ENCODE measurements at regions not wholly inside any gene's neighbourhood (a gene's known extent, or its start where the extent isn't known, plus 50 kb on each side); places are given as distances from the start of the nearest gene placed in this dataset.
"Not testable (repeated sequence)": the region's sequence is repeated elsewhere in the genome, so short reads cannot be mapped to it uniquely, and the experiment has no call there.

GRCh38 chr1:56147034-56147433 is 432.3 kb downstream of the PLPP3 start:
- DNase-seq = no peak

GRCh38 chr1:56146449-56146848 is 432.9 kb downstream of the PLPP3 start:
- DNase-seq = no peak

DNA sequence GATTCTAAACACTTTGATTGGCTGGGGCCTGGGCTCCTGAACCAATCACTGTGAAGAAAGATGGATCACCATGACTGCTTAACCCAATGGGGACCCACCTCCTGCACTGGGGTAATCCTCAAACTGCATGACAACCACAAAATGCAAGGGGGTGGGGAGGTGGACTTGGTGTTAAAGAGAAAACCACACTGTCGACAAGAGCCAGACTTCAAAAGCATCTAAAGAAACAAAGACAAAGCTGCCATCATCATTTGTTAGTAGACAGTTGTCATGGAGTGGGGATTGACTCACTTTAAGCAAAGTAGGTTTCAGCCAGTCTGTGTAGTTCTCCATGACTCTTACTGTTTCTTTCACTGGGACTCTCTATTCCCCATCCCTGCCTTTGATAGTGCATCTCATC is 433.8 kb downstream of the PLPP3 start:
- DNase-seq = no peak

- no peak for DNase-seq
Measured at GRCh38 chr1:56142301-56142700, 437.1 kb downstream of the PLPP3 start.

- no peak for DNase-seq
Measured at GRCh38 chr1:56139836-56140235, 439.5 kb downstream of the PLPP3 start.

GRCh38 chr1:56137521-56138505 is 441.6 kb downstream of the PLPP3 start:
- DNase-seq = no peak

- no peak for DNase-seq
Measured at GRCh38 chr1:56137090-56137489, 442.3 kb downstream of the PLPP3 start.

DNA sequence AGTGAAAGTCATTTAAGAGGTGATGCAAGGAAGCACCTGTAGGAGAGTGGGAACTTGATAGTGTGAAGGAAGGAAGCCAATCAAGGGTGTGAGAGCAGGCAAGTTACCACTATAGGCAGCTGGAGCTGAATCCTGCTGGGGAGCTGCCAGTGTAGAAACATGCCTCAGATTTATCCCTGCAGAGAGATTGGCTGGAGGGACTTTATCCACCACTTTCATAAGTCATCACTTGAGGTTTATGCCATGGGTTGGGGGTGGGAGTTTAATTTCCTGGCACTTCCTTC is 443.6 kb downstream of the PLPP3 start:
- no peak for DNase-seq

DNA sequence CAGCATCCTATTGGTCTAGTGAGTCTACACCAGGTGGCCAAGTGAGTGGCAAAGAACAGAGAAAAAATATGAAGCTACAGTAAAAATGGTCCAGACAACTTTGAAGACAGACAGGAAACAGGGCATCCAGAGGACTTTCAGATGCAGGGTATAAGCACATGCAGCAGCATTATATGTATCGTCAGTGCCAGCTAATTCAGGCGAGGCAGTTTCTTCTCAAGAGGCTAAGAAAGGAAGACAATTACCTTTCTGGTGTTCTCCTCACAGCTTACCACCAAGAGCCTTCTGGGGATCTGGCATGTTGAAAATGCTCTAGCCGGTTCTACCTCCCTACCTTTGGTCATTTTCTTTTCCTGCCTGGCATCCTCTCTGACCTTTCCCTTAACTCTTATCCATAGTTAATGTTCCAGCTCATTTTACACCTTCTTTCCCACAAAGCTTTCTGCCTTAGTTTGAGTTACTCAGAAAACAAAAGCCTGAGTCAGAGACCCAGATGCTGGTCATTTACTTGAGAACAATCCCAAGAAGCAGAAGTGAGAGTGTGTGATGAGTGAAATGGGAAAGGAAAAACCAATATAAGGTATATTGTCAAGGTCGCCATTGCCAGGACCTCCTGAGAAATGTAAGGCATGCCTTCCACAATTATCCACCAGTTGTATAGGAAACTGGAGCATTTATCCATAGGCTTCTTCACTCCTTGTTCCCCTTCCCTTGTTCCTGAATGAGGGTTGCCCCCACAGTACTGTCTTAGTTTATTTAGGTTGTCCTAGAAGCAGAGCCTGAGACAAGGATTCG is 444.1 kb downstream of the PLPP3 start:
- DNase-seq = no peak

DNA sequence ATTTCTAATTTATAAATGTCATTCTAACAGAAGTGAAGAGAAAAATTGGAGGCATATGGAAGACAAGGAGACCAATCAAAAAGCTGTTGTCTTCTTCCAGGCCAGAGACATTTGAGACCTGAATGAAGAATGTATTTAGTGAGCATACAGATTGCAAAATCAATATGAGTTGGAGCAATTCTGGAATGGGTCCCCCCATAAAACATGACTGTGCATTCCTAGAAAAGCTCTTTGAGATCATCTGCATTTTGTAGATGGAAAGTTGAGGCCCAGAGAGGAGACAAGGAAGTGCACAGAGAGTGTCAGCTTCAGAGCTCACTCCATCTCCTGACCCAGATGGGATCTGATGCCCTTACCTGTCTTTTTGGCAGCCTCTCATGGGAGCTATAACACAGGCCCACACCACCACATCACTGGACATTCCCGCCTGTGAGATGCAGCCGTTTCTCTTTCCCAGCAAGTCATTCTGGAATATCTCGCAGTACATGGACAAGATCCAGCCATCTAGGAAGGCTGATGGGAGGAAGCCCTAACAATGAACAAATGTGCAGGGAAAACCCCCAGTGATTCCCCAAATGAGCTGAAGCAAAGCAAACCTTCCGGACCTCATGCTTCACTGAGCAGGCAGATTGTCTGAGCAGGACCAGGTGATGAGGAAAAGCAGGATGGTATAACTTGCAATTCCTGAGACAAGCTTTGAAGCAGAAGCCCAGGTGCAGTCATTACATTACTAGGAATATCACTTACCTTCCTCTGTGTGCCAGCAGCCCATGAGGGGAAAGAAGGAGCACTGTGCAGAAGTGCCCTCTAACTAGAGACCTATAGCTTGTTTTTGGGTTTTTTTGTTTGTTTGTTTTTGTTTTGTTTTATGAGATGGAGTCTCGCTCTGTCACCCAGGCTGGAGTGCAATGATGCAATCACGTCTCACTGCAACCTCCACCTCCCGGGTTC is 445.6 kb downstream of the PLPP3 start:
- no peak for DNase-seq

DNA sequence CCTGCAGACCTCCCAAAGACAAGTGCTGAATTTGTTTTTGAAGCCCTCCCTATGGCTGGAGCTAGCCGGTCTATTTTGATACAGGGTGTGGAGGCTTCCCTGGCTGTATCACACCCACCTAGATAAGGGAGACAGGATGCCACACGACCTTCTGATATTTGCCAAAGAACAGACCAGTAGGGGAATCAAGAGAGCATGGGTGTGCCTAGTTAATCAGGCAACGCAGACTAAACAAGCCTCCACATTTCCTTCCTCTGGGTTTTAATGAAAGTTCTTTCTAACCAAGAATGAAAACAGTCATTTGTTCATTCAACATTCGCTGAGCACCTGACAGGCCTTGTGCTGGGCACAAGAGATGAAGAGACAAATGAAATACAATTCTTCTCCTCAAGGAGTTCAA is 446.8 kb downstream of the PLPP3 start:
- DNase-seq = no peak

- no peak for DNase-seq
Measured at GRCh38 chr1:56129837-56130236, 449.5 kb downstream of the PLPP3 start.

DNA sequence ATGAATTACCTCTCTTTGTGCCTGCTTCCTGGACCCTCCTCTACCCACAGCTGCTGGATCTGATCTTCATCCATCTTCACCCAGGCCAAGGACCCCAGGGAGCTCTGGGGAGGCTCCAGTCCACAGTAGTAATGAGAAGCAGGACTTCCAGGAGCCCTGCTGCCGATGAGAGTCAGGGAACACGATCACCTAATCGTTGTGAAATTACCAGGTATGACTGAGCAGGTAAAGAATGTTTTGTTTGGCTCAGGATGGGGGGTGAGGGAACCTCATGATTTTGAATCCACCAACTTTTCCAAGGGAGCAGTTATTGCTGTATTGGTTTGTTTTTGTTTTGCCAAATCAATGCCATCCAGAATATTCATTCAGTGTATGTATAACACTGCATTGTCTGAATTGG is 454.0 kb downstream of the PLPP3 start:
- no peak for DNase-seq

DNA sequence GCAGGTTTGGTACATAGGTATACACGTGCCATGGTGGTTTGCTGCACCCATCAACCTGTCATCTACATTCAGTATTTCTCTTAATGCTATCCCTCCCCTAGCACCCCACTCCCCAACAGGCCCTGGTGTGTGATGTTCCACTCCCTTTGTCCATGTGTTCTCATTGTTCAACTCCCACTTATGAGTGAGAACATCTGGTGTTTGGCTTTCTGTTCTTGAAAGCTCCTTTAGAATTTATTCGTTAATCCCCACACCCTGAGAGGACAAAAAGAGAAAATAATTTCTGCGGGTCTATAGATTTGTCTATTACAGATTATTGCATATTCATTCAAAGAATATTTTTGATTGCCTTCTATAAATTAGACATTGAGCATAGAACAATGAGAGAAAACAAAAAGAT is 455.5 kb downstream of the PLPP3 start:
- DNase-seq = no peak

GRCh38 chr1:56123421-56123820 is 455.9 kb downstream of the PLPP3 start:
- no peak for DNase-seq

- no peak for DNase-seq
Measured at GRCh38 chr1:56120021-56120420, 459.3 kb downstream of the PLPP3 start.

DNA sequence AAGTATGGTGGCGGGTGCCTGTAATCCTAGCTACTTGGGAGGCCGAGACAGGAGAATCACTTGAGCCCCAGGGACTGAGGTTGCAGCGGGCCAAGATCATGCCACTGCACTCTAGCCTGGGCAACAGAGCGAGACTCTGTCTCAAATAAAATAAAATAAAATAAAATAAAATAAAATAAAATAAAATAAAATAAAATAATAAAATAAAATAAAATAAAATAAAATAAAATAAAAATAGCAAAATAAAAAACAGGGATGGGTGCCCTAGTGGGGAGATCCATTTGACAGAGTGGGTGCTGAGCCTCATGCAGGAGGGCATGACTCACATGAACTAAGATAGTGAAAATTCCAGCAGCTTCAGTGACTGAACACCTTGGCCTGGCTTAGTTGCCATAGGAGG is 460.7 kb downstream of the PLPP3 start:
- not testable (repeated sequence) for DNase-seq

DNA sequence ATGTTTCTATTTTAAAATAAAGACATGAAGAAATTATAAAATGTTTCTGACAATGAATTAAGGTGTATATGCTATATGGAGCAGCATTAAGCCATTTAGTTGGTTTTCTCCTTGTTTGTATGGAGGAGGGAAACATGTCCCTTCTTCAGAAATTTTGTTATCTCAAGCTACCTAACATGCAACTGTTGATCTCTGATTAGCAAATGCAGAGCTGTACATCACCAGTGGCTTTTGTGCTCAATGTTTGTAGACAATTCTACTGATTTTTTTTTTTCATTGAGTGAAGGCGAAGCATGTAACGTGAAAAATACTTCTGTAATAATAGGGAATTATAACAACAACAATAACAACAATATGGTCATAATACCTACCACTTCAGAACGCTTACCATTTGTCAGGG is 463.7 kb downstream of the PLPP3 start:
- DNase-seq = no peak

DNA sequence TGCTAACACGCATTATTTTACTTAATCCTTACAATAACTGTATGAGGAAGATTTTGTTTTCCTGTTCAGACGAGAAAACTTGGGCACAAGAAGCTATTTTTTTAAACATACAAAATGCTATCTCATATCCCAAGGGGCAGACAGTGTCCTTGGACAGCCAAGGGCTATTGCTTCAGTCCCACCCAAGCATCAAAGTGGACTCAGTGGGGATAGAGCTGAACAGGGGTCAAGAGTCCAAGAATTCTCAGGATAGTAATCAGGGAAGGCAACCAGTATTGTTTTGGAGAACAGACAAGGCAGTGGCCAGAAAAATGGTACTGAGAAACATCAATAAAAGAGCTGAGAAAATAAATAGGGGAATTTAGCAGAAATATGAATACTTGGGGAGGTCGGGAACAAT is 465.7 kb downstream of the PLPP3 start:
- DNase-seq = no peak

DNA sequence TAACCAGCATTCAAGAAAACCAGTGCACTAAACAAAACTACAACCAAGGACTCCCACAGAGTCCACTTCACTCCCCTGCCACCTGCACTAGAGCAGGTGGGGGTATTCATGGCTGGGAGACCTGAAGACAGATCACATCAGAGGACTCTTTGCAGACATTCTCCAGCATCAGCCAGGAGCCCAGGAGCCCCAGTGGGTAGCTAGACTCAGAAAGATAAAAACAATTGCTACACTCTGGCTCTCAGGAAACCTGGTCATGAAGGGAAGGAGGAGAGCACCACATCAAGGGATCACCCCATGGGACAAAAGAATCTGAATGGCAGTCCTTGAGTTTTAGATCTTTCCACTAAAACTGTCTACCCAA is 472.1 kb downstream of the PLPP3 start:
- DNase-seq = no peak

- DNase-seq = no peak
Measured at GRCh38 chr1:56106531-56107274, 472.7 kb downstream of the PLPP3 start.

DNA sequence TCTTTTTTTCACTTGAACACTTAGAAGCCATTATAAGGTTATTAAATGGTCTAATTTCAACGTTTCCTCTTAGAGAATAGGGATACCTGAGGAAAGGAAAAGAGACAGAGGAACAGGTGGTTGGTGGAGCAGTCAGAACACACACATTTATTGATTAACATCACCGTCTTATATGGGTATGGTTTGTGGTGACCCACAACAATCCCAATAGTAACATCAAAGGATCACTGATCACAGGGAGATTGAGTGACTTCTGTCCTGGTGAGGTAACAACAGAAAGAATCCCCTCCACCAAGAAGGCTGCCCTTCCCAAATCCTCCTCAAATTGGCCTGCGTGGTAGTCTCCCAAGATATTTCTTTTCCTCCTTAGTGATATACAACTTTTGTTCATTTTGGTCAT is 474.0 kb downstream of the PLPP3 start:
- DNase-seq = no peak

Data from NCI-H69 (cell line).